SK-N-SH (cell line): ENCODE measurements at regions not wholly inside any gene's neighbourhood (a gene's known extent, or its start where the extent isn't known, plus 50 kb on each side); places are given as distances from the start of the nearest gene placed in this dataset.

Source experiments
- CTCF ChIA-PET: fragments of 300-600, 350-600 bp; formaldehyde crosslinking; extraction: SDS; loops from one replicate; lab custom pipeline; 2021; lab: Yijun Ruan, JAX
- POLR2A ChIA-PET: fragments of 350-600 bp; sonication (Branson Sonifier 250); formaldehyde crosslinking; extraction: SDS; loops from one replicate; lab custom pipeline; 2020; ENCODE audit warnings: antibody characterized with exemption, inconsistent platforms; lab: Yijun Ruan, JAX
- DNase-seq: peaks from one replicate; pipeline ENCODE4 v3.0.0; 2012
- H2AFZ ChIP-seq: fragments of 200-600 bp; sonication (generic); 2 replicates; pipeline ENCODE4 v1.8.1; 2016; ENCODE audit warnings: antibody characterized with exemption, mild to moderate bottlenecking, low read depth
- H3F3A ChIP-seq: fragments of 200-600 bp; sonication (generic); replicated peaks from 2 replicates; pipeline ENCODE3; 2016; ENCODE audit warnings: antibody characterized with exemption, mild to moderate bottlenecking; ENCODE audit not compliant: insufficient read depth
- H3K27ac ChIP-seq, 2 experiments: fragments of 200-500 bp in 1 of 2; fragments of 200-600 bp in 1 of 2; sonication (Bioruptor generic) in 1 of 2; sonication (generic), shearing (Covaris generic) in 1 of 2; 2 replicates each; pipeline versions ENCODE4 v1.5.1 to v1.6.1; 2014 to 2016; ENCODE audit warnings: low read depth in 2 of 2, inconsistent platforms in 1 of 2, low read length in 1 of 2, mild to moderate bottlenecking in 1 of 2, mixed read lengths in 1 of 2
- H3K27me3 ChIP-seq: fragments of 200-600 bp; sonication (generic), shearing (Covaris generic); 2 replicates; pipeline ENCODE4 v1.6.1; 2016; ENCODE audit warnings: mixed run types; ENCODE audit not compliant: insufficient read depth
- H3K36me3 ChIP-seq, 2 experiments: fragments of 200-500 bp in 1 of 2; fragments of 200-600 bp in 1 of 2; sonication (Bioruptor generic) in 1 of 2; sonication (generic) in 1 of 2; replicated peaks in 1 of 2; 2 replicates each; pipeline versions ENCODE3 to v1.5.1; 2014 to 2016; ENCODE audit warnings: low read length in 1 of 2, mild to moderate bottlenecking in 1 of 2; ENCODE audit not compliant: insufficient read depth in 2 of 2, control insufficient read depth in 1 of 2
- H3K4me1 ChIP-seq, 2 experiments: fragments of 200-500 bp in 1 of 2; fragments of 200-600 bp in 1 of 2; sonication (Bioruptor generic) in 1 of 2; sonication (generic), shearing (Covaris generic) in 1 of 2; 2 replicates each; pipeline versions ENCODE4 v1.5.1 to v1.6.1; 2014 to 2016; ENCODE audit warnings: low read depth in 1 of 2, low read length in 1 of 2, mixed run types in 1 of 2; ENCODE audit not compliant: insufficient read depth in 2 of 2, control insufficient read depth in 1 of 2
- H3K4me2 ChIP-seq: fragments of 200-600 bp; sonication (generic), shearing (Covaris generic); 2 replicates; pipeline ENCODE4 v1.6.1; 2017; ENCODE audit warnings: mixed run types
- H3K4me3 ChIP-seq, 2 experiments: fragments of 200-500 bp in 1 of 2; fragments of 200-600 bp in 1 of 2; sonication (Bioruptor generic) in 1 of 2; sonication (generic), shearing (Covaris generic) in 1 of 2; 2 replicates each; pipeline versions ENCODE4 v1.5.1 to v1.8.1; 2014 to 2016; ENCODE audit warnings: low read depth in 2 of 2, inconsistent platforms in 1 of 2, low read length in 1 of 2, mild to moderate bottlenecking in 1 of 2, mixed read lengths in 1 of 2, moderate library complexity in 1 of 2
- H3K79me2 ChIP-seq: fragments of 200-600 bp; sonication (generic); 2 replicates; pipeline ENCODE4 v1.8.1; 2017; ENCODE audit warnings: mild to moderate bottlenecking; ENCODE audit not compliant: insufficient read depth
- H3K9ac ChIP-seq: fragments of 200-600 bp; sonication (generic); 2 replicates; pipeline ENCODE4 v1.6.1; 2017; ENCODE audit warnings: mixed run types
- H3K9me2 ChIP-seq: fragments of 200-600 bp; sonication (generic); 2 replicates; pipeline ENCODE4 v1.6.1; 2017; ENCODE audit warnings: mixed run types
- H3K9me3 ChIP-seq: fragments of 200-600 bp; sonication (generic); 2 replicates; pipeline ENCODE4 v1.6.1; 2017; ENCODE audit warnings: mixed run types, mild to moderate bottlenecking, moderate library complexity
- H4K20me1 ChIP-seq: fragments of 200-600 bp; sonication (generic); 2 replicates; pipeline ENCODE4 v1.6.1; 2017; ENCODE audit warnings: mild to moderate bottlenecking, mixed run types; ENCODE audit not compliant: insufficient read depth
- CHD2 ChIP-seq: fragments of 150-350 bp; IDR thresholded peaks from 2 replicates; pipeline ENCODE4 v1.6.1; 2018; ENCODE audit warnings: low read length; ENCODE audit not compliant: partially characterized antibody
- ELF1 ChIP-seq: IDR thresholded peaks from 2 replicates; pipeline ENCODE4 v1.4.0; 2012
- EZH2phosphoT487 ChIP-seq: fragments of 200-600 bp; sonication (generic); IDR thresholded peaks from 2 replicates; pipeline ENCODE4 v1.6.1; 2017; ENCODE audit warnings: low read depth, mixed run types, mild to moderate bottlenecking, antibody characterized with exemption, moderate library complexity, borderline replicate concordance
- FOSL2 ChIP-seq: IDR thresholded peaks from 2 replicates; pipeline ENCODE4 v1.4.0; 2012; ENCODE audit warnings: low read depth, mild to moderate bottlenecking, moderate library complexity, borderline replicate concordance
- FOXM1 ChIP-seq: IDR thresholded peaks from 2 replicates; pipeline ENCODE4 v1.4.0; 2012; ENCODE audit warnings: low read depth, mild to moderate bottlenecking
- GABPA ChIP-seq: IDR thresholded peaks from 2 replicates; pipeline ENCODE4 v1.4.0; 2012; ENCODE audit warnings: low read depth, mild to moderate bottlenecking
- GATA2 ChIP-seq: sonication (generic); formaldehyde crosslinking; IDR thresholded peaks from 2 replicates; pipeline ENCODE4 v1.5.0; 2020; ENCODE audit warnings: mild to moderate bottlenecking, missing genetic modification reagents
- MXI1 ChIP-seq: IDR thresholded peaks from 2 replicates; pipeline ENCODE4 v1.6.1; 2012; ENCODE audit warnings: mild to moderate bottlenecking, low read depth, low read length, improper control_type of control experiment
- NFIC ChIP-seq: IDR thresholded peaks from 2 replicates; pipeline ENCODE4 v1.4.0; 2012; ENCODE audit warnings: borderline replicate concordance
- NRF1 ChIP-seq: IDR thresholded peaks from 2 replicates; pipeline ENCODE4 v1.6.1; 2012; ENCODE audit warnings: low read depth, mild to moderate bottlenecking, low read length
- RAD21 ChIP-seq: IDR thresholded peaks from 2 replicates; pipeline ENCODE4 v1.6.1; 2012; ENCODE audit warnings: mild to moderate bottlenecking, low read length
- RFX5 ChIP-seq: IDR thresholded peaks from 2 replicates; pipeline ENCODE4 v1.6.1; 2012; ENCODE audit warnings: mild to moderate bottlenecking, improper control_type of control experiment, low read length
- SIN3A ChIP-seq: IDR thresholded peaks from 2 replicates; pipeline ENCODE4 v1.6.1; 2012; ENCODE audit warnings: low read depth, mild to moderate bottlenecking, low read length, moderate library complexity, borderline replicate concordance
- SMC3 ChIP-seq: IDR thresholded peaks from 2 replicates; pipeline ENCODE4 v1.6.1; 2012; ENCODE audit warnings: low read depth, low read length, improper control_type of control experiment
- YY1 ChIP-seq: IDR thresholded peaks from 2 replicates; pipeline ENCODE4 v1.4.0; 2012; ENCODE audit warnings: low read depth, mild to moderate bottlenecking
- WGBS: methylation state at CpG from one replicate; pipeline ENCODE4 v1.1.6; 2017; ENCODE audit warnings: low lambda C conversion rate; 5-methylcytosine and 5-hydroxymethylcytosine counted together
- TF ChIP-seq, protein P1 (sequence below): IDR thresholded peaks from 2 replicates; pipeline ENCODE4 v1.6.1; 2012; ENCODE audit warnings: mild to moderate bottlenecking, low read depth, low read length, moderate library complexity
- TF ChIP-seq, protein P2 (sequence below): IDR thresholded peaks from 2 replicates; pipeline ENCODE4 v1.4.0; 2012; ENCODE audit warnings: low read depth, borderline replicate concordance
- TF ChIP-seq, protein P3 (sequence below): IDR thresholded peaks from 2 replicates; pipeline ENCODE4; 2012
- TF ChIP-seq, protein P4 (sequence below): IDR thresholded peaks from 2 replicates; pipeline ENCODE4 v1.4.0; 2012; ENCODE audit warnings: low read depth, borderline replicate concordance

DNA sequence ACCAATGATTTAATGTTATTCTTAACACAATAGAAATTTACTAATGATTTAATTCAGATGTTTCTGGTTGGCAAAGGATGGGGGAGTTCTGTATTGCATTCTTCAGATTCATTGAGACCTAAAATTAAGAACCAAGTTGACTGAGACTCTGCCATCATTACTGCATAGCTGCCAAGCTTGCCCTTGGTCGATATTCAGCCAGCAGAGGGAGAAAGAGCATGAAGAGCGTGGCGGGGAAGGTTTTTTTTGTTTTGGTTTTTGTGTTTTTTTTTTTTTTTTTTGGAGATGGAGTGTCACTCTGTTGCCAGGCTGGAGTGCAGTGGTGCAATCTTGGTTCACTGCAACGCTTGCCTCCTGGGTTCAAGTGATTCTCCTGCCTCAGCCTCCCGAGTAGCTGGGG is 659.4 kb upstream of the EEF2KMT start:
- Histone ChIP-seq H3K4me2 (no peak overlapping the region), H3K4me1 (no peaks in the 10 kb centered on the region), H3K27ac (no peak overlapping the region), H4K20me1 (no peaks in the 10 kb centered on the region), H3K9me2 (no peaks in the 10 kb centered on the region), H3K27me3 (no peaks in the 10 kb centered on the region), H3K79me2 (no peaks in the 10 kb centered on the region), H3K9me3 (no peaks in the 10 kb centered on the region), H3F3A (no peaks in the 10 kb centered on the region), H3K9ac (no peak overlapping the region)
- no peak for DNase-seq
- POLR2A ChIA-PET: no interaction called here
- WGBS: 8% methylated on average over 5 of the region's 5 CpGs
- TF ChIP-seq EZH2phosphoT487 (no peak), SMC3 (peak; percentile 11; the same call in 1 of the 2 replicates), RAD21 (peak; percentile 38)
- TF ChIP-seq, all 33 proteins: peak for 2
- H2AFZ ChIP-seq: no peak overlapping the region
- CTCF ChIA-PET: interaction anchor here (1.0 kb wide), 1 partner anchor 17 kb away, joined by 3 read pairs; no protein-coding TSS in a partner anchor
- no peaks in the 10 kb centered on the region for H3K36me3 ChIP-seq
- H3K4me3 ChIP-seq: no peak overlapping the region

DNA sequence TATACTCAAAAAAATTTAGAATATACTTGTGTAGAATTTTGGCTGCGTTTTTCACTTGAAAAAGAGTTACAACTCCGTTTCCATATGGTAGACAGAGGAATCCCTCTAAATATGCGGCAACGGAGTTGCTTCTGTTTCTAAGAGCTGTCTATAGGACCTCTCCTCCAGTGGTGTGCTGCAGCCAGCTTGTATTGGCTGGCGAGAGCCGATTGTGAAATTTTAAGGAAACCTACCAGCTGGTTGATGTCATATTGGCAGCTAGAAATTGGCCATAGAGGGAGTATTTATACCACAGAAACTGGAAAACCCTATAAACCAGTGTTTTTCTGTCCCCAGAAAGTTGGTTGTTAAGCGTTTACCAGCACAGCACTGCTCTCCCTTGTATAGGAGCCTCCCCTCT is 655.8 kb upstream of the EEF2KMT start:
- Histone ChIP-seq H3K9me2 (no peaks in the 10 kb centered on the region), H3K79me2 (no peaks in the 10 kb centered on the region), H3K4me2 (no peak overlapping the region), H3K9me3 (no peaks in the 10 kb centered on the region), H3K9ac (no peak overlapping the region), H3K27me3 (no peaks in the 10 kb centered on the region), H3F3A (no peaks in the 10 kb centered on the region), H3K36me3 (no peaks in the 10 kb centered on the region), H4K20me1 (no peaks in the 10 kb centered on the region), H3K4me1 (no peaks in the 10 kb centered on the region), H3K4me3 (no peak overlapping the region), H2AFZ (no peak overlapping the region), H3K27ac (no peak overlapping the region)
- DNase-seq: no peak
- TF ChIP-seq, protein P1, sequence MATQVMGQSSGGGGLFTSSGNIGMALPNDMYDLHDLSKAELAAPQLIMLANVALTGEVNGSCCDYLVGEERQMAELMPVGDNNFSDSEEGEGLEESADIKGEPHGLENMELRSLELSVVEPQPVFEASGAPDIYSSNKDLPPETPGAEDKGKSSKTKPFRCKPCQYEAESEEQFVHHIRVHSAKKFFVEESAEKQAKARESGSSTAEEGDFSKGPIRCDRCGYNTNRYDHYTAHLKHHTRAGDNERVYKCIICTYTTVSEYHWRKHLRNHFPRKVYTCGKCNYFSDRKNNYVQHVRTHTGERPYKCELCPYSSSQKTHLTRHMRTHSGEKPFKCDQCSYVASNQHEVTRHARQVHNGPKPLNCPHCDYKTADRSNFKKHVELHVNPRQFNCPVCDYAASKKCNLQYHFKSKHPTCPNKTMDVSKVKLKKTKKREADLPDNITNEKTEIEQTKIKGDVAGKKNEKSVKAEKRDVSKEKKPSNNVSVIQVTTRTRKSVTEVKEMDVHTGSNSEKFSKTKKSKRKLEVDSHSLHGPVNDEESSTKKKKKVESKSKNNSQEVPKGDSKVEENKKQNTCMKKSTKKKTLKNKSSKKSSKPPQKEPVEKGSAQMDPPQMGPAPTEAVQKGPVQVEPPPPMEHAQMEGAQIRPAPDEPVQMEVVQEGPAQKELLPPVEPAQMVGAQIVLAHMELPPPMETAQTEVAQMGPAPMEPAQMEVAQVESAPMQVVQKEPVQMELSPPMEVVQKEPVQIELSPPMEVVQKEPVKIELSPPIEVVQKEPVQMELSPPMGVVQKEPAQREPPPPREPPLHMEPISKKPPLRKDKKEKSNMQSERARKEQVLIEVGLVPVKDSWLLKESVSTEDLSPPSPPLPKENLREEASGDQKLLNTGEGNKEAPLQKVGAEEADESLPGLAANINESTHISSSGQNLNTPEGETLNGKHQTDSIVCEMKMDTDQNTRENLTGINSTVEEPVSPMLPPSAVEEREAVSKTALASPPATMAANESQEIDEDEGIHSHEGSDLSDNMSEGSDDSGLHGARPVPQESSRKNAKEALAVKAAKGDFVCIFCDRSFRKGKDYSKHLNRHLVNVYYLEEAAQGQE: no peak
- TF ChIP-seq ELF1 (no peak), YY1 (no peak), MXI1 (no peak), GATA2 (CRISPR knock-in tag) (no peak), RFX5 (no peak), RAD21 (no peak), EZH2phosphoT487 (no peak), FOXM1 (no peak), SIN3A (no peak), CHD2 (no peak), FOSL2 (no peak), GABPA (no peak), NRF1 (no peak), NFIC (no peak)
- TF ChIP-seq, protein P2, sequence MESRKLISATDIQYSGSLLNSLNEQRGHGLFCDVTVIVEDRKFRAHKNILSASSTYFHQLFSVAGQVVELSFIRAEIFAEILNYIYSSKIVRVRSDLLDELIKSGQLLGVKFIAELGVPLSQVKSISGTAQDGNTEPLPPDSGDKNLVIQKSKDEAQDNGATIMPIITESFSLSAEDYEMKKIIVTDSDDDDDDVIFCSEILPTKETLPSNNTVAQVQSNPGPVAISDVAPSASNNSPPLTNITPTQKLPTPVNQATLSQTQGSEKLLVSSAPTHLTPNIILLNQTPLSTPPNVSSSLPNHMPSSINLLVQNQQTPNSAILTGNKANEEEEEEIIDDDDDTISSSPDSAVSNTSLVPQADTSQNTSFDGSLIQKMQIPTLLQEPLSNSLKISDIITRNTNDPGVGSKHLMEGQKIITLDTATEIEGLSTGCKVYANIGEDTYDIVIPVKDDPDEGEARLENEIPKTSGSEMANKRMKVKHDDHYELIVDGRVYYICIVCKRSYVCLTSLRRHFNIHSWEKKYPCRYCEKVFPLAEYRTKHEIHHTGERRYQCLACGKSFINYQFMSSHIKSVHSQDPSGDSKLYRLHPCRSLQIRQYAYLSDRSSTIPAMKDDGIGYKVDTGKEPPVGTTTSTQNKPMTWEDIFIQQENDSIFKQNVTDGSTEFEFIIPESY: no peak
- TF ChIP-seq, protein P3, sequence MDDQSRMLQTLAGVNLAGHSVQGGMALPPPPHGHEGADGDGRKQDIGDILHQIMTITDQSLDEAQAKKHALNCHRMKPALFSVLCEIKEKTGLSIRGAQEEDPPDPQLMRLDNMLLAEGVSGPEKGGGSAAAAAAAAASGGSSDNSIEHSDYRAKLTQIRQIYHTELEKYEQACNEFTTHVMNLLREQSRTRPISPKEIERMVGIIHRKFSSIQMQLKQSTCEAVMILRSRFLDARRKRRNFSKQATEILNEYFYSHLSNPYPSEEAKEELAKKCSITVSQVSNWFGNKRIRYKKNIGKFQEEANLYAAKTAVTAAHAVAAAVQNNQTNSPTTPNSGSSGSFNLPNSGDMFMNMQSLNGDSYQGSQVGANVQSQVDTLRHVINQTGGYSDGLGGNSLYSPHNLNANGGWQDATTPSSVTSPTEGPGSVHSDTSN: no peak
- TF ChIP-seq, protein P4, sequence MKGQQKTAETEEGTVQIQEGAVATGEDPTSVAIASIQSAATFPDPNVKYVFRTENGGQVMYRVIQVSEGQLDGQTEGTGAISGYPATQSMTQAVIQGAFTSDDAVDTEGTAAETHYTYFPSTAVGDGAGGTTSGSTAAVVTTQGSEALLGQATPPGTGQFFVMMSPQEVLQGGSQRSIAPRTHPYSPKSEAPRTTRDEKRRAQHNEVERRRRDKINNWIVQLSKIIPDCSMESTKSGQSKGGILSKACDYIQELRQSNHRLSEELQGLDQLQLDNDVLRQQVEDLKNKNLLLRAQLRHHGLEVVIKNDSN: no peak
- WGBS: 22% methylated on average over 7 of the region's 7 CpGs
- ChIA-PET CTCF (no interaction called here), POLR2A (no interaction called here)
